Prostate gland (tissue), 2 donors: ENCODE measurements at regions not wholly inside any gene's neighbourhood (a gene's known extent, or its start where the extent isn't known, plus 50 kb on each side); places are given as distances from the start of the nearest gene placed in this dataset.

ENCODE experiments used
- CTCF ChIP-seq, 4 experiments: fragments of 200-600 bp in 2 of 4; fragments of 450-650 bp in 2 of 4; sonication (generic) in 2 of 4; IDR thresholded peaks; 1 replicate in 3 of 4; 2 replicates in 1 of 4; pipeline ENCODE4 v1.5.1; 2016 to 2019; ENCODE audit warnings: antibody characterized with exemption in 4 of 4, mild to moderate bottlenecking in 2 of 4, moderate library complexity in 2 of 4
- POLR2AphosphoS5 ChIP-seq: sonication (generic); formaldehyde crosslinking; IDR thresholded peaks from one replicate; pipeline ENCODE4 v1.6.1; 2017; ENCODE audit warnings: antibody characterized with exemption

DNA sequence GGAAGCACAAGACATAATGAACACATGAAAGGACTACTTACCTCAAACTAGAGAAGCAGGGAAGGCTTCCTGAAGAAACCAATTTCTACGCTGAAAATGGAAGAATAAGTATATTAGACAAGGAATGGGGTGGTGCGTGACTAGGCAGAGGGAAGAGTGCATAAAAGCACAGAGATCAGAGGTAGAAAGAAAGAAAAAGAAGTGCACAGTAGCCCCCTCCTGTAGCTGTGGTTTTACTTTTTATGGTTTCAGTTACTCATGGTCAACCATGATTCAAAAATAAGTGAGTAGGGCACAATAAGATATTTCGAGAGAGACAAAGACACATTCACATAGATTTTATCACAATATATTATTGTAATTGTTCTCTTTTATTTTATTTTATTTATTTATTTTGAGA is 934.5 kb upstream of the INTU start:
- TF ChIP-seq CTCF (IDR thresholded peaks at IDR 0.05) (no peak), POLR2AphosphoS5 (no peak)
